NCI-H226 (cell line): ENCODE measurements at regions not wholly inside any gene's neighbourhood (a gene's known extent, or its start where the extent isn't known, plus 50 kb on each side); places are given as distances from the start of the nearest gene placed in this dataset.
"Not testable (repeated sequence)": the region's sequence is repeated elsewhere in the genome, so short reads cannot be mapped to it uniquely, and the experiment has no call there.

Experiments used
- DNase-seq: peaks from one replicate; pipeline ENCODE4 v3.0.0-alpha.2; 2015

DNA sequence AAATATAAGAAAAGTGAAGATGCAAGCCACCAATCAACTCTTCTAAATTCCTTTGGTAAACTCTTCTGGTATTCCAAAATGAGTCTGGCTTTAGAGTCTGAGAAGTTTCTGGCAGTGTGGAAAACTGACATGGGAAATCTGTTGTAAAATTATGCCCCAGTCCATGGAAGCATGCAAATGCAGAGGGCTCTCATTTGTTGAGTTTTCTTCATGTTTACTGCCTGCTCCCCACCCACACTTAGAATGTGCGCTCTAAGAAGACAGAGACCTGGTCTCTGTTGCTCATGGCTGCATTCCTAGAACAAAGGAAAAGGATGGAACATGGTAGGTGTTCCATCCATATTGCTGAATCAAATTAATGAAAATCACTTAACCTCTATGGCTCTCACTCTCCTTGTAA lies 411.8 kb upstream of the PDZRN3 start:
- no peak for DNase-seq

DNA sequence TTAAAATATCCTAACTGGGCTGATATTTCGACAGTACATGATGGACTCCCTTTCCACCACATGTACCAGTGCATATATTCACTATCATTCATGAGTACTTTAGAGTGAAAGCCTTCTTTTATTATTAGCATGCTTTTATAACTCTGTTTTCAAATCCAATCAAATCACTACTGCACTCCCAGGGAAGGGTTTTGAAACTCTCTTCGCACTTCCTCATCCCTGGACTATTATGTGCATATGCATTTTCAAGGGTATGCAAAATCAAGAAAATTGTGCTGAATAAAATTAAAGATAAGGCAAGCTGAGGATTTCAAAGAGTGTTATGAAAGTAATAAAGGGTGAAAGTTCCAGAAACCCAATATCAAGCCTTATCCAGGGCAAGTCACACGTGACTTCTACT lies 411.4 kb upstream of the PDZRN3 start:
- DNase-seq: no peak

DNA sequence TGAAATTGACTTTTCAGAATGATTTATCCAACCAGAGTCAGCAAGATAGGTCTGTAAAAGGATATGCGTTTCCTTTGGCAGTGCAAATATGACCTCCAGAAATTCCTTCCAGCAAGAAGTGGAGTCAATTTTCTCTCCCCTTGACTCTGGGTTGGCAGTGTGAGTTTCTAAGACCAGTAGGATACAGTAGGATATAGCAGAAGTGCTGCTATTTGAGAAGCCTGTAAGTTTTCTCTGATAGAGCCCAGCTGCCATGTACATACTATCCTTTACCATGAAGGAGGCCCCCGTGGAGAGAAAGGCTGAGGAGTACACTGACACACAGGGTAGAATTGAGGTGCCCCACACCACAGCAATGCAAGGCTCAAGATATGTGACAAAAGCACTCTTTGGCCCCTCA lies 409.1 kb upstream of the PDZRN3 start:
- DNase-seq: no peak

DNA sequence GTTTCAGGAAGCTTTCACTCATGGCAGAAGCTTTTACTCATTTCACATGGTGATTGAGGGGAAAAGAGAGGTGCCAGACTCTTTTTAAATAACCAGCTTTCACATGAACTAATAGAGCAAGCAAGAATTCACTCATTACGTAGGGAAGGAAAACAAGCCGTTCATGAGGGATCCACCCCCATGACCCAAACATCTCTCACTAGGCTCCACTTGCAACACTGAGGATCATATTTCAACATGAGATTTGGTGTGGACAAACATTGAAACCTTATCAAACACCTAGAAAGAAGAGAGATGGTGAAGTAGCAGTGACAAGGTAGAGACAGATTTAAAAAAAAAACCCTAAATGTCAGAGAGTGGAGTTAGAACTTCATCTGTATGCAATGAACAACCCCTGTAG lies 408.6 kb upstream of the PDZRN3 start:
- no peak for DNase-seq

DNA sequence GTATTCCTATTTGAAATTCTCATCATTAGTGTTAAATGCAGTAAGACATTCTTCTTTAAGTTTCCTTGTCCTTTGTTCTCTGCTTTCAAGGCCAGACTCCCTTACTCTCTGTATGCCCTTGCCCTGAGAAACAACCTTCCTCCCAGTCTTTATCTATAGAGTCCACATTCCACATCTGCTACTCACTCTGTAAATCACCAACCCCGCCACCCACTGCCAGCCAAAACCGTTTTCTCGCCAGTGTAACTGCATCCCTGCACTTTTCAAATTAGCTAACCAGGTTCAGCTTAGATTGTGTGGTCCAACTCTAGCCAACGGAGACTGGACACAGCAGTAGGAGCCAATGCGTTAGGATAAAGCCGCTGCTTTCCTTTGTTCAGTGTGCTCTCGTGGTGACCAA lies 402.4 kb upstream of the PDZRN3 start:
- no peak for DNase-seq

DNA sequence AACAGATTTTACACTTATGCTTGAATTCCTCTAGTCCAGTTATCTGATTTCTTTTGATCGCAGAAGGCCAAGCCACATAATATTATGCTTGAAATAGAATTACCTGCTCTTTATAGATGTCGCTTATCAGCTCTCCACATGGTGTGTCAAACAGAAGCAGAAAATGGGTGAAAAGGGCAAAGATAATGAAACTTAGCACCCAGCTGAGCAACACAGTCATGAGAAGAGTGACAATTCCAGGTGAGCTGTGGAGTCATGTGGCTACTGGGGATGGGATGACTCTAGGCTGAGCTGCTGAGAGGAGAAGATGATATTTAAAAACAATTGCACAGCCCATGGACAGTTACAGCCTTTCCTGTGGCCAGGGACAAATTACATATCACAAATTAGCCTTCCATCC lies 398.7 kb upstream of the PDZRN3 start:
- no peak for DNase-seq

DNA sequence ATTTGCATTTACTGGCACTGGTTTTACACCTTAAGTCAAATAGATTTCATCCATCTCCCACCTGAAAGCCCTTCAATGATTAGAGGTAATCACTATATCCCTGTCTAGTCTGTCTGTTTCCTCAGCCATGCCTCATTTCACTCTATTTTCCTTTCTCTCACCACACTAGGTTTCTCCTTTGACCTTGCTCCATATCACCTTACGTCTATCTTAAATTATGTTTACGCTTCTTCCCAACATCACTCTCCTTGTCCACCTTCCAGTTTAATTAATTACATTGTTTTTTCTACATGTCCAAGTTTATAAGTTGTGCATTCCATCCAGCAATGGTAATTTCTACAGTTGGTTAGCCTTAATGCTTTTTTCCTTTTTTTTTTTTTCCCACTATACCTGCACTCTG lies 396.7 kb upstream of the PDZRN3 start:
- no peak for DNase-seq

DNA sequence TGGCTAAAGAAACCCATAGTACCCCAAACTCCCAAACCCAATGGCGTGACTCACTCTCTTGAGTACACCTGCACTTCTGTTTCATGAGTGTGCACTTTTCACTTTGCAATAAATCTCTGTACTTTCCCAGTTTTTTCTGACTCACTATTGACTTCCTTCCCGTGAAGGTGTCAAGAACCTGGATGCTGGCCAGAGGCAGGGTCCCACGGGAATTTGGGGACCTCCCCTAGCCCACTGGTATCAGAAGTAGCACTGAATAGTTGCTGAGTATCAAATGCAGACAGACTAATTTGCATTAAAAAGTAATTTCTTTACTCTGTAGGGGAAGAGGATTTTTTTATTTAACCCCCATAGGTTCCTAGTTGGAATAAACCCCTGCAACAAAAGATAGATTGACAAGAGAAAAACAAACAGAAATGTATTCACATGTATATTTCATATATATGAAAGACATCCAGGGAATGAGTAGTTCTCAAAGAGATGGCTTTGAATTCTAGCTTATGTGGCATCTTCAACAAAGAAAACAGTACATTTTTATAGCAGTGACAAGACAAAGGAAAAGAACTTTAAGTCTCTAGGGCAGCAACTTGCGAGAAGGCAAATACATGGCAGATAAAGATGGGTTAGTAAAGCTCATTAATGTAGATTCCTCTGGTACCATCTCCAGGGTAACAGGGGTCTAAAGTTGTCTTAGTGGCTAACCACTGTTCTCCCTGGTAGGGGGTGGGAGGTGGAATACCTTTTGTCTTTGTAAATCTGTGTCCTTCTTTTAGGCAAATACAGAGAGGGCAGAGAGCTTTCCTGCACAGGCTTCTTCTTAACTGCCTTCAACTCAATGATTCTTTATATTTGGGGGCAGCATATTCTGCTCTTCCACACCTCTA lies 385.5 kb upstream of the PDZRN3 start:
- no peak for DNase-seq

DNA sequence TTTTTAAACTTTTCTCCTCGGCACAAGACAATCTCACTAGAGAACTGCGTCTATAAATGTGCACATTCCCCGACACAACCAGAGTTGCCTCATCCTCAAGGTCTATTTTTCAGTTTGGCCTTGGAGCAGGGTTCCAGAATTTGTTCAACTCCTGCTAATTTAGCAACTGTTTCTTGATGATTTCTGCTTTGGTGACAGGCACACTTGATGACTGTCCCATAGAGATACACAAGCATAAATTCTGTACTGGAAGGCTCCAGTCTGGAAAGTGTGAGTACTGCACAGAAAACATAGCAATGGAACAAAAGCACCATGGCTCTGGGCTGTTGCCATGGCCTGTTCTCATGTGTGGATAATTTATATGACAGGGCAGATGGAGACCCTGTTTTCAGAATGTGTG lies 379.6 kb upstream of the PDZRN3 start:
- no peak for DNase-seq

DNA sequence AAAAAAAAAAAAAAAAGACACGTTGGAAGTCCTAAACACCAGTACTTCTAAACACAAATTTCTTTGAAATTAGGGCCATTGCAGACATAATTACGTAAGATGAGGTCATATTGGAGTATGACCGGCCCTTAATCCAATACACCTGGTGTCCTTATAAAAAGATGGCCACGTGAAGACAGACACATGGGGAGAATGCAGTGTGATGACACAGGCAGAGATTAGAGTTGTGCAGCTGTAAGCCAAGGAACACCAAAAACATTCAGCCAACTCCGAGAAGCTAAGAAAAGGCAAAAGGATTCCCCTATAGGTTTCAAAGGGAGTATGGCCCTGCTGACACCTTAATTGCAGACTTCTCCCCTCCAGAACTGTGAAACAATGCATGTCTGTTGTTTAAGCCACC lies 379.0 kb upstream of the PDZRN3 start:
- DNase-seq: no peak

DNA sequence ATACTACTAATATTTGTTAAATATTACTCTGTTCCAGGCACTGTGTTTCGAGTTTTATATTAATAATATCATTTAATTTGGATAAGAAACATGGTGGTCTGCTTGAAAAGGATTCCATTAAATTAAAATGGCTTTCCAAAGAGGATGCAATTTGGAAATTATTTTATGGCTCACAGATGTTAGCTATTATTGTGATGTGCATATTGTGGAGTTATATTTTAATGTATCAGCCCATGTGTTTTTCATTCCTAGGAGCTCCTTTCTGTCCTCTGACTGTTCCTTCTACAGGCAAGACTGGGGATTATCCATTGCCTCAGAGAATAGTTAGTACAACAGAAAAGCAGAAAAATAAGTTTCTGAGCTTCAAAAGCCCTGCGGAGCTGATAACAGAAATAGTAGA lies 376.7 kb upstream of the PDZRN3 start:
- no peak for DNase-seq

DNA sequence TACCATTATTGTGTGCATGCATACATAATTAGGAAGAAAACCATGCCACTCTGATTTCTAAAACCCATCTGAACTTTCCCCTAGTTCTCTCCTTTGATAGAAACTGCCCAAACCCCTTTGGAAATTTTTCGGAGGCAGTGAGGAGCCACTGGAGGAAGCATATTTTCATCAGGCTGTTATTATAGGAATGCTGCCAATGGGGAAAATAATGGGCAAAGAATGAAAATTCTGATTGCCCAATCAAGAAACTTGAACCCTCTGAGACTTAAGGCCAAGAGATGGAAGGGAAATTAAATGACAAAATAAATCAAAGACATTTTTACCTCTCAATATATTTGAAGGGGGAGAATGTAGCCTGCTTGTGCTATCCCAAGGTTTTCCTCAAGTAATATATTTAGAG lies 376.0 kb upstream of the PDZRN3 start:
- no peak for DNase-seq

DNA sequence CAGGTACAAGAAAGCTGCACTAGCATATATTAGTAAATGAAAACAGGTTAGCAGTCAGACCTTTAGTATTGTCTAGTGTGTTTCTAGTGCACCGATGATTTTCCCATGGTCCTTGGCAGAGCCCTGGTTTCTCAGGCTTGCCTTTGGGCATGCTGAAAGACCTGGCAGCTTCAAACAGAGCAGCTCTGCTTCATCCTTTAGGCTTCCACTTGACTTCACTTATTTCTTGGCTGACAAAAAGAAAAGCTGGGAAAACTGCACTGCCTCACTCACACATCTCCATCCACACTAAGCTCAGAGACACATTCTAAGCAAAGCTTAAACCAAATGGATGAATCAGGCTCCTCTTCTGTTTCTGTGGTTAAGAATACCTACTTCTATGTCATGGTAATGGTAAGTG lies 374.8 kb upstream of the PDZRN3 start:
- DNase-seq: no peak

DNA sequence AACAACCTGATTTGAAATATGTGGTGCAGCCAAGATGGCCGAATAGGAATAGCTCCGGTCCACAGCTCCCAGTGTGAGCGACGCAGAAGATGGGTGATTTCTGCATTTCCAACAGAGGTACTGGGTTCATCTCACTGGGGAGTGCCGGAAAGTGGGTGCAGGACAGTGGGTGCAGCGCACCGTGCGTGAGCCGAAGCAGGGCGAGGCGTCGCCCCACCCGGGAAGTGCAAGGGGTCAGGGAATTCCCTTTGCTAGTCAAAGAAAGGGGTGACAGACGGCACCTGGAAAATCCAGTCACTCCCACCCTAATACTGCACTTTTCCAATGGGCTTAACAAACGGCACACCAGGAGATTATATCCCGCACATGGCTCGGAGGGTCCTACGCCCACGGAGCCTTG lies 365.9 kb upstream of the PDZRN3 start:
- DNase-seq: not testable (repeated sequence)

DNA sequence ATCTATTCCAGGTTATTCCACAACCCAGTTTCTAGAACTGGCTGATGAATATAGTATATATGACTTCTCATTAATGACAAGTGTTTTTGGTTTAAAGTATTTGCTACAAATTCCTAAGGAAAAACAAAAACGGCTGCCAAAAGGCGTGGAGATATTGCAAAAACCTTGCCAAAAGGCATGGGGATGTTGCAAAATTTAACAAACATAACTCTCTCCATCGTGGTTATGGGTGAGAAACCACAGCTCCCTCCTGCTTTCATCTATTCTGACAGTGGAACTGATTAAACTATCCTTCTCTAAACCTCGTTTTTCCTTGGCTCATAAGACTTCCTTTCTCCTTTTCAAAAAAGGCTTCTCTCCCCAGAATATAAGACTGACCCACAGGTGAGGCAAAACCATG lies 342.0 kb upstream of the PDZRN3 start:
- DNase-seq: no peak

DNA sequence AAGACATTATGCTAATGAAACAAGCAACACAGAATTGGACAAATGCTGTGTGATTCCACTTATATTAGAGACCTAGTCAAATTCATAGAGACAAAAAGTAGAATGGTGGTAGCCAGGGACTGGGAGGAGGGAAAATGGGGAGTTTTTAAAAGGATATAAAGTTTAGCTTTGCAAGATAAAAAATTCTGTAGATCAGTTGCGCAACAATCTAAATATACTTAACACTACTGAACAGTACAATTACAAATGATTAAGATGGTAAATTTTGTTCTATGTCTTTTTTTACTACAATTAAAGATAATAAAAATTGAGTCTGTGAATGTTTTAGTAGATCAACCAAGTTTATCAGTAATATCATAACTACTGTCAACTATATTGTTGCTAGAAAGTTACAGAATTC lies 340.1 kb upstream of the PDZRN3 start:
- DNase-seq: no peak

DNA sequence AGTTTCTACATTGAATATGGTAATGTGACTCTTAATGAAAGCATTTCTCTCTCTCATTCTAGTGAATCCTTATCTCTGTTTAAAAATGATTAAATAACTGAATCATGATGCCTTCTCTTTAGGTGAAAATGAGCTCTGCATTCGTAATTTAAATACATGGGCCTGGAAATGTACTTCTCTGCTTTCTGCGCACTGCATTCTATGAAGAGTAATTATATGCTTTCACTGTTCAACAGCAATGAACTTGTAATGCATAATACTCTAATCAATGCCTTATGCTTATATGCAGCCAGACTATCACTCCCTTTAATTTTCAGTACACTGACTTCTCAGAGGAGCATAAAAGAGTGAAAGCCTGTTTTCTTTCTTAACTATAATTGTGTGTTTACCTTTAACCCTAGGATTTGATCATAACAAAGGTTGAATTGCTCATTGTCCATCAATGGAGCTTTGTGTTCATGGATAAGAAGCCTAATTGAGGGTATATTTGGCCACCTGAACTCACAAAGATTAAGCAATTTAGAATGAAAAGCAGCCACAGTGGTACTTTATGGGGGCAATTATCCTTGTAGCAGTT lies 330.8 kb upstream of the PDZRN3 start:
- no peak for DNase-seq

DNA sequence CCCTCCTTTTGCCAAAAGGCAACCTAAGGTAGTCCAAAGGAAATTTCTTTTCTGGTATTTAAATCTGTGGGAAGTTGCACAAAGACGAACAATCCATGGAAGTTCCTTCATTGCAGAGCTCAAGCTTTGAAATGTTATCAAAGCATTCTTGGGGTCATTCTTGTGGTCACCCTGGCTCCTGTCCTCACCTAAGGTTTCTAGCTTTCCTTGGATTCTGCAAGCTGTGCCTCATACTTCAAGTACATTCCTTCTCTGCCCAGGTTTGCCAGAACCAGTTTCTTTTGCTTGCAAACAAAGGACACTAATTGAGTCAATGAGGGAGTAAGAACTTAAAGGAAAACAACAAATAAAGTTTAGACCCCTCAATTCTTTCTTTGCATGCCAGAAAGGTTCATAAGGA lies 329.8 kb upstream of the PDZRN3 start:
- DNase-seq: no peak

DNA sequence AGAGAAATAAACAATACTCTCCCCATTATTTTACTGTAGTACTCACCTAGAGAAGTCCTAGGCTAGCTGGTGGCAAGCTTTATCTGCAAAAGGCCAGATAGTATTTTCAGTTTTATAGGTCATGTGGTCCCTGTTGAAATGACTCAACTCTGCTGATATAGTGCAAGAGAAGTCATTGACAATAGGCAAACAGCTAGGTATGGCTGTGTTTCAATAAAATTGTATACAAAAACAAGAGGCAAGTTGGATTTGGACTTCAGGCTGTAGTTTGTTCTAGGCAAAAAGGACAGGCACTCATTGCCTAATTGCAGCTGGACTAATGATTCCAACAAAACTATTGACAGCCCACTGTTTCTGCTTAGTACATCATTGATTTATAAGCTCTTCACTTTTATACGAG lies 328.0 kb upstream of the PDZRN3 start:
- DNase-seq: no peak

DNA sequence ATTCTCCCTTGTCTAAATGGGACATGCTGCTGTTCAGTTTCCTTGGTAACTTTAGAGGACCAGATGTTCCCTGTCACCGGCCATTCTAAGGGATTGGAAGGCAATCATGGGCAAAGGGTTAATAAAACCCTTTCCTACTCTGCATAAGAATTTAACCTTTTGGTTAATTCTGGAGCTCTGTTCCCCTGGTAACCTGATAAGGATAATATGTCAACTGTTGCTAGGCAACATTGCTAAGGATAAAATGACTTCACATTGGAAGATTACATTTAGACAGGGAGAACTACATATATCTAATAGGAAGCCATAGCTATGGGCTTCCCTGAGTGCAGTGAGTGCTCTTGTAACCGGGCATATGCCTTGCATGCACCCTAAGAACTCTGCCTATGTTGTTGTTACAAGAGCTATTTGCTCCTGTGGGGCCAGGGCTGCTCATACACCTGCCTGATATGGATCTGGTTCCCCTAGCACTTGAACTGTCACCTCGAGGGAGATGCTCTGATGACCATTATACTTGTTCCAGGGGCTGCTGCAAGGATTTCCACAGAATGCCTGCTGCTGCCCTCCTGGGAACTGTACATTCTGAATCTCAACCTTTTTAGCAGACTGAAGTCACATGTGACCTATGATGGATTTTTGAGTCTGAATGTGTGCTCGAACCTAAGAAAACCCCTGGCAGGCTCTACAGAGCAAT lies 326.3 kb upstream of the PDZRN3 start:
- no peak for DNase-seq

DNA sequence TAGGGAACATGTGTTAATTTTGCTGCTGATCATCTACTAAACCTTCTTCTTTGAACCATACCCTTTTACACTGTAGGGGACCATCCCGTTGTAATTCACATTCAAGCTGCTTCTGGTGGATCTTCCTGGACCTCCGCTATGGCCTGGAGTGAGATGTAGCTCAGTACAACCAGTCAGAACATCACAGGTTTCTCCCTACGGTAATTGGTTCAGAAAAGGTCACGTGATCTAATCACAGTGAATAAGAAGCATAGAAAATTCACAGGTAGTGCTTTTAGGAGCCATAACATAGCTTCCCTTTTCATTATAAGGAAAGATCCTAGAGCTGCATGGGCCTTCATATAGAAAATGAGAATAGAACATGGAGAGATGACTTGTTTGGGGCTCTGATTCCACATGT lies 320.8 kb upstream of the PDZRN3 start:
- DNase-seq: no peak

DNA sequence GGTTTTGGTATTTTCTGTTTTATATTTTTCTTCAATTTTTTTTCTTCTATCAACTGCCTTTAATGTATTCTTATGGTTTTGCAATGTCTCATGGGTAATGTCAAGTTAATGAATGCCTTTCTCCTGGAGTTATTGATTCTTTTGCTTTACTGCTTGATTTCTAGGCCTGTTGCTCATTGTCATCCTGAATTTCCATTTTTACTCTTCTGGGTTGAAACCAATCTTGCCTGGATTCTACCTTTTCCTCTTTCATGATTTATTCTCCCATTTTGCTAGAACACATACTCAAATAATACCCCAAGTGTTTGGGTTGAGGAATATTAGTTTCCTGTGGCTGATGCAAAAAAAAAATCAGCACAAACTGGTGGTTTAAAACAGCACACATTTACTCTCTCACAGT lies 315.2 kb upstream of the PDZRN3 start:
- no peak for DNase-seq

DNA sequence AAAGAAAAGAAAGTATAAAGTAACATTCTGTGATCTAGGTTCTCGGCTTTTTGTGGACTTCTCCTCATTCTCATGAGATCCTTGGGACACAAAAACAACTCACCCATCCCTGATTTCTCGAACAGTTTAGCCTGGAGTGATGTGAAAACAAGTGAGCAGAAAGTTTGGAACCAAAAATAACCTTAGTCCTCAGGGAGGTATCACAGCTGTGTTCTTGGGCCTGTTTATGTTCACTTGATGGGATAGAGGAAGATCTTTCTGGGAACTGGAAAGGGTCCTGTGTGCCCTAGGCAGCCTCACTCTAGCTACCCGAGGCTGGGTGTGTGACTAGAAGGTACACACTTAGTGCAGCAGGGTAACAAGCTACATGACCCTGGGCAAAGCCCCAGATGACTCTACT lies 308.8 kb upstream of the PDZRN3 start:
- DNase-seq: no peak

DNA sequence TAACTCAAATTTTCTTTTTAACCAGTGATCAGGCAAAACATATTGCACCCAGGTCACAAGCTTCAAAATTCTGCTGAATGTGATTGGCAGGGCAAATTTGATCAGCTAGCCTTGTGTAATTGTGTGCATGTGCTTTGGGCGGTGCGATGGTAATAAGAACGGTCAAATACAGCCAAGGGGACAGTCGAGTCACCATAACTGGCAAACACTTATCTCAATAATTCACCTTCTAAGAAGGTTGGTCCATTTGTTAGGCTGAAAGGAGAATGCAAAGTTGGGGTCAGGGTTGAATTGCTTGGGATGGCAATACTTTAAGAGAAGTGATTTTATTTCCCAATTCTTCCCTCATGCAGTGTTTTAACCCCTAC lies 302.4 kb upstream of the PDZRN3 start:
- DNase-seq: no peak
